ENCODE measurements at regions not wholly inside any gene's neighbourhood (a gene's known extent, or its start where the extent isn't known, plus 50 kb on each side); places are given as distances from the start of the nearest gene placed in this dataset.

DNA sequence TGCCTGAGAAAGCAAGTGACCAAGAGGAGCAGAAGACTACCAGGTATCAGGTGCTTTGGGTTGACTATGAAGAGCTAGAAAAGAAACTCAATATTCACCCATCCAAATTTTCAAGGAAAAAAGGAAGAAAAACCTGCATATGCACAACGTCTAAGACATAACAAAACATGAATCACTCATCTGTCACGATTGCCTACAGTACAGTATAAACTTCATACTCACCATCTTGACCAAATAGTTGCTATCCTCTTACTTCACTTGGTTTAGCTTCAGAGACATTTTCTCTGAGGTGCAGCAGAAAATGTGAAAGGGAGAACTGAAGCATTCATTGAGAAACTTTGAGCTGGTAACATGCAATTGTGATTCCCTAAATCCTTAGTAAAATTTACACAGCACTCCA, 228.6 kb upstream of the MPDZ start:
- intact Hi-C loops (cut with micrococcal nuclease; ENCODE audit: unreplicated experiment) = no loop called here

More for the DNA sequence above, 228.6 kb upstream of the MPDZ start:
- Histone ChIP-seq H3K4me2 (ENCODE audit: control insufficient read depth, insufficient read depth) (no peak overlapping the region), H3K4me3 (no peak overlapping the region), H4K20me1 (ENCODE audit: control insufficient read depth, insufficient read depth) (no peaks in the 10 kb centered on the region), H3K27ac (ENCODE audit: control insufficient read depth, insufficient read depth) (no peak overlapping the region), H3K4me1 (ENCODE audit: control insufficient read depth, insufficient read depth, low read length) (no peaks in the 10 kb centered on the region), H3K36me3 (ENCODE audit: control insufficient read depth in 2 of 2, insufficient read depth in 2 of 2, low read length in 1 of 2) (no peaks in the 10 kb centered on the region), H3K9ac (ENCODE audit: control insufficient read depth, insufficient read depth, low read length) (no peak overlapping the region), H3K79me2 (ENCODE audit: control insufficient read depth, insufficient read depth, low read length) (no peaks in the 10 kb centered on the region), H3K9me3 (replicated peaks; ENCODE audit: control insufficient read depth, insufficient read depth, low read length) (no peaks in the 10 kb centered on the region), H3K27me3 (replicated peaks in 1 of 2; ENCODE audit: control insufficient read depth in 2 of 2, insufficient read depth in 2 of 2, low read length in 1 of 2) (no peaks in the 10 kb centered on the region), H2AFZ (ENCODE audit: control insufficient read depth, low read depth, low read length) (no peak overlapping the region)
- TF ChIP-seq CREM (IDR thresholded peaks at IDR 0.05; ENCODE audit: low read depth) = no peak
- TF ChIP-seq EZH2 (IDR thresholded peaks at IDR 0.05; ENCODE audit: borderline replicate concordance, control insufficient read depth, low read depth, low read length) = no peak
- no peak for TF ChIP-seq FOXK2 (IDR thresholded peaks at IDR 0.05)
- TF ChIP-seq IRF4 (IDR thresholded peaks at IDR 0.05; ENCODE audit: low read depth, low read length) = no peak
- TF ChIP-seq, protein P1, sequence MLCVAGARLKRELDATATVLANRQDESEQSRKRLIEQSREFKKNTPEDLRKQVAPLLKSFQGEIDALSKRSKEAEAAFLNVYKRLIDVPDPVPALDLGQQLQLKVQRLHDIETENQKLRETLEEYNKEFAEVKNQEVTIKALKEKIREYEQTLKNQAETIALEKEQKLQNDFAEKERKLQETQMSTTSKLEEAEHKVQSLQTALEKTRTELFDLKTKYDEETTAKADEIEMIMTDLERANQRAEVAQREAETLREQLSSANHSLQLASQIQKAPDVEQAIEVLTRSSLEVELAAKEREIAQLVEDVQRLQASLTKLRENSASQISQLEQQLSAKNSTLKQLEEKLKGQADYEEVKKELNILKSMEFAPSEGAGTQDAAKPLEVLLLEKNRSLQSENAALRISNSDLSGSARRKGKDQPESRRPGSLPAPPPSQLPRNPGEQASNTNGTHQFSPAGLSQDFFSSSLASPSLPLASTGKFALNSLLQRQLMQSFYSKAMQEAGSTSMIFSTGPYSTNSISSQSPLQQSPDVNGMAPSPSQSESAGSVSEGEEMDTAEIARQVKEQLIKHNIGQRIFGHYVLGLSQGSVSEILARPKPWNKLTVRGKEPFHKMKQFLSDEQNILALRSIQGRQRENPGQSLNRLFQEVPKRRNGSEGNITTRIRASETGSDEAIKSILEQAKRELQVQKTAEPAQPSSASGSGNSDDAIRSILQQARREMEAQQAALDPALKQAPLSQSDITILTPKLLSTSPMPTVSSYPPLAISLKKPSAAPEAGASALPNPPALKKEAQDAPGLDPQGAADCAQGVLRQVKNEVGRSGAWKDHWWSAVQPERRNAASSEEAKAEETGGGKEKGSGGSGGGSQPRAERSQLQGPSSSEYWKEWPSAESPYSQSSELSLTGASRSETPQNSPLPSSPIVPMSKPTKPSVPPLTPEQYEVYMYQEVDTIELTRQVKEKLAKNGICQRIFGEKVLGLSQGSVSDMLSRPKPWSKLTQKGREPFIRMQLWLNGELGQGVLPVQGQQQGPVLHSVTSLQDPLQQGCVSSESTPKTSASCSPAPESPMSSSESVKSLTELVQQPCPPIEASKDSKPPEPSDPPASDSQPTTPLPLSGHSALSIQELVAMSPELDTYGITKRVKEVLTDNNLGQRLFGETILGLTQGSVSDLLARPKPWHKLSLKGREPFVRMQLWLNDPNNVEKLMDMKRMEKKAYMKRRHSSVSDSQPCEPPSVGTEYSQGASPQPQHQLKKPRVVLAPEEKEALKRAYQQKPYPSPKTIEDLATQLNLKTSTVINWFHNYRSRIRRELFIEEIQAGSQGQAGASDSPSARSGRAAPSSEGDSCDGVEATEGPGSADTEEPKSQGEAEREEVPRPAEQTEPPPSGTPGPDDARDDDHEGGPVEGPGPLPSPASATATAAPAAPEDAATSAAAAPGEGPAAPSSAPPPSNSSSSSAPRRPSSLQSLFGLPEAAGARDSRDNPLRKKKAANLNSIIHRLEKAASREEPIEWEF (IDR thresholded peaks at IDR 0.05; ENCODE audit: insufficient replicate concordance, low read depth, low read length) = no peak
- no peak for TF ChIP-seq POLR2A (IDR thresholded peaks at IDR 0.05; ENCODE audit: low read depth, low read length)
- ChIA-PET CTCF (no interaction called here), SMC1A (ENCODE audit: uncharacterized antibody, unreplicated experiment) (no interaction called here), POLR2A (no interaction called here), RAD21 (ENCODE audit: unreplicated experiment) (no interaction called here)
- no TSS peak for BruUV-seq (replicated peaks)
- ATAC-seq (no peak), DNase-seq (ENCODE audit: low read depth, low spot score) (no peak), FAIRE-seq (no peak)
- in situ Hi-C loops (cut with MboI) = no loop called here
- whole genome bisulfite sequencing (ENCODE audit: insufficient coverage, insufficient replicate concordance, low lambda C conversion rate, missing lambda C conversion rate) = 6% methylated on average over 2 of the region's 2 CpGs
